GM23338 (cell line): ENCODE measurements at regions not wholly inside any gene's neighbourhood (a gene's known extent, or its start where the extent isn't known, plus 50 kb on each side); places are given as distances from the start of the nearest gene placed in this dataset.

Experiments used
- ATAC-seq: fragments of 200-7000 bp; cut with Tn5 transposase; 3 replicates; pipeline ENCODE4 v1.9.1; 2020
- DNase-seq: peaks from one replicate; pipeline ENCODE4 v3.0.0-alpha.2; 2015; ENCODE audit warnings: low spot score
- H2AFZ ChIP-seq: fragments of 200-600 bp; sonication (generic); 2 replicates; pipeline ENCODE4 v1.8.0; 2016; ENCODE audit warnings: antibody characterized with exemption, mild to moderate bottlenecking, moderate library complexity
- H3F3A ChIP-seq: fragments of 200-600 bp; sonication (generic); replicated peaks from 2 replicates; pipeline ENCODE4 v1.8.0; 2017; ENCODE audit warnings: antibody characterized with exemption, mixed run types, low read depth
- H3K27ac ChIP-seq: fragments of 200-600 bp; sonication (generic); 2 replicates; pipeline ENCODE4 v1.6.1; 2016; ENCODE audit warnings: low read depth
- H3K27me3 ChIP-seq: fragments of 200-600 bp; sonication (generic); 2 replicates; pipeline ENCODE4 v1.8.0; 2016; ENCODE audit warnings: mild to moderate bottlenecking, mixed run types, moderate library complexity; ENCODE audit not compliant: insufficient read depth
- H3K36me3 ChIP-seq: fragments of 200-600 bp; sonication (generic); 2 replicates; pipeline ENCODE4 v1.8.0; 2016; ENCODE audit warnings: mild to moderate bottlenecking; ENCODE audit not compliant: insufficient read depth
- H3K4me1 ChIP-seq: fragments of 200-600 bp; sonication (generic); 2 replicates; pipeline ENCODE4 v1.8.0; 2016; ENCODE audit warnings: mild to moderate bottlenecking, moderate library complexity; ENCODE audit not compliant: insufficient read depth
- H3K4me2 ChIP-seq: fragments of 200-600 bp; sonication (generic); 2 replicates; pipeline ENCODE4 v1.7.1; 2017; ENCODE audit warnings: mixed run types
- H3K4me3 ChIP-seq: fragments of 200-600 bp; sonication (generic); 2 replicates; pipeline ENCODE4 v1.6.1; 2016; ENCODE audit warnings: mixed run types
- H3K79me2 ChIP-seq: fragments of 200-600 bp; sonication (generic); replicated peaks from 2 replicates; pipeline ENCODE4 v1.8.0; 2017; ENCODE audit warnings: mild to moderate bottlenecking; ENCODE audit not compliant: insufficient read depth
- H3K9me2 ChIP-seq: fragments of 200-600 bp; sonication (generic); 2 replicates; pipeline ENCODE4 v1.8.0; 2017; ENCODE audit not compliant: insufficient read depth
- H4K20me1 ChIP-seq: fragments of 200-600 bp; sonication (generic); replicated peaks from 2 replicates; pipeline ENCODE4 v1.8.0; 2017; ENCODE audit warnings: mild to moderate bottlenecking; ENCODE audit not compliant: insufficient read depth
- H3K27ac Mint-ChIP-seq: 2 replicates; pipeline ENCODE4 v1.8.0; 2020; ENCODE audit warnings: inconsistent platforms, mild to moderate bottlenecking, moderate library complexity, mixed read lengths
- H3K27me3 Mint-ChIP-seq: 3 replicates; pipeline ENCODE4 v1.8.0; 2022; ENCODE audit warnings: low read depth, mild to moderate bottlenecking, moderate library complexity, mixed read lengths, inconsistent platforms; ENCODE audit not compliant: insufficient read depth, poor library complexity
- H3K36me3 Mint-ChIP-seq: 3 replicates; pipeline ENCODE4 v1.8.0; 2021; ENCODE audit warnings: low read depth, mild to moderate bottlenecking, inconsistent platforms, moderate library complexity, mixed read lengths
- H3K4me1 Mint-ChIP-seq: 3 replicates; pipeline ENCODE4 v1.8.0; 2020; ENCODE audit warnings: mild to moderate bottlenecking, inconsistent platforms, mixed read lengths
- H3K4me3 Mint-ChIP-seq: 3 replicates; pipeline ENCODE4 v1.8.0; 2021; ENCODE audit warnings: moderate library complexity, mild to moderate bottlenecking, inconsistent platforms, mixed read lengths
- H3K9me3 Mint-ChIP-seq: 3 replicates; pipeline ENCODE4 v1.8.0; 2020; ENCODE audit warnings: moderate library complexity, mild to moderate bottlenecking, inconsistent platforms, mixed read lengths
- CTCF ChIP-seq, 2 experiments: fragments of 200-600 bp in 1 of 2; sonication (generic) in 1 of 2; conservative IDR thresholded peaks; 2 replicates each; pipeline versions ENCODE4 v1.5.1 to v1.6.1; 2016 to 2017; ENCODE audit warnings: antibody characterized with exemption in 2 of 2, low read depth in 2 of 2, mild to moderate bottlenecking in 2 of 2, moderate library complexity in 1 of 2
- ETS1 ChIP-seq: IDR thresholded peaks from 2 replicates; pipeline ENCODE4 v1.6.1; 2016; ENCODE audit warnings: antibody characterized with exemption
- ZNF114 ChIP-seq: fragments of 250-450 bp; sonication (Bioruptor Pico); IDR thresholded peaks from 2 replicates; pipeline ENCODE4 v1.5.0; 2020; ENCODE audit warnings: mild to moderate bottlenecking, moderate library complexity
- ZNF462 ChIP-seq: fragments of 250-450 bp; sonication (Bioruptor Pico); IDR thresholded peaks from 2 replicates; pipeline ENCODE4 v1.5.0; 2020; ENCODE audit warnings: mild to moderate bottlenecking, moderate library complexity

- ATAC-seq: no peak
- peaks cover 23% of the 10 kb centered on the region; the same call in 2 of the 3 replicates for H3K9me3 Mint-ChIP-seq
- no peak overlapping the region for H3K4me3 ChIP-seq
- H2AFZ ChIP-seq: no peak overlapping the region
- H3K27me3 Mint-ChIP-seq: no peaks in the 10 kb centered on the region
- H3K27me3 ChIP-seq: no peaks in the 10 kb centered on the region
- no peak overlapping the region for H3K27ac ChIP-seq
- no peak overlapping the region for H3K4me2 ChIP-seq
- no peak overlapping the region for H3K27ac Mint-ChIP-seq
- peaks cover 7% of the 10 kb centered on the region; the same call in 2 of the 3 replicates for H3K4me1 Mint-ChIP-seq
- peaks cover 3% of the 10 kb centered on the region; the same call in 1 of the 2 replicates for H3K9me2 ChIP-seq
- no peak overlapping the region for H3K4me3 Mint-ChIP-seq
- no peaks in the 10 kb centered on the region for H3K36me3 ChIP-seq
- DNase-seq: no peak
- H3F3A ChIP-seq: no peaks in the 10 kb centered on the region
- no peaks in the 10 kb centered on the region for H4K20me1 ChIP-seq
- H3K36me3 Mint-ChIP-seq: peaks cover 4% of the 10 kb centered on the region; the same call in 1 of the 3 replicates
- no peaks in the 10 kb centered on the region for H3K79me2 ChIP-seq
- TF ChIP-seq ETS1 (no peak), ZNF114 (CRISPR knock-in tag) (no peak), ZNF462 (CRISPR knock-in tag) (no peak)
- no peaks in the 10 kb centered on the region for H3K4me1 ChIP-seq
Measured at GRCh38 chr2:162945785-162946184, 107.2 kb upstream of the KCNH7 start.

- no peaks in the 10 kb centered on the region for H3K4me1 ChIP-seq
- H3K4me2 ChIP-seq: no peak overlapping the region
- Mint-ChIP-seq H3K4me3 (no peak overlapping the region), H3K27me3 (peaks cover 2% of the 10 kb centered on the region), H3K27ac (no peak overlapping the region), H3K9me3 (peaks cover 18% of the 10 kb centered on the region; the same call in 2 of the 3 replicates), H3K36me3 (peaks cover 4% of the 10 kb centered on the region; the same call in 1 of the 3 replicates), H3K4me1 (no peaks in the 10 kb centered on the region)
- H3K79me2 ChIP-seq: no peaks in the 10 kb centered on the region
- no peaks in the 10 kb centered on the region for H3K9me2 ChIP-seq
- ATAC-seq: peak; percentile 91
- H3K27me3 ChIP-seq: no peaks in the 10 kb centered on the region
- peak; percentile 61 for DNase-seq
- no peak overlapping the region for H3K27ac ChIP-seq
- peak overlapping the region; percentile 83; the same call in 1 of the 2 replicates for H2AFZ ChIP-seq
- H3K4me3 ChIP-seq: no peak overlapping the region
- H4K20me1 ChIP-seq: no peaks in the 10 kb centered on the region
- TF ChIP-seq CTCF (conservative IDR thresholded peaks at IDR 0.05; ENCODE audit: low read depth in 2 of 2) (peak; percentile 40 to 60; a peak in 3 of 4 replicates), ZNF114 (CRISPR knock-in tag) (no peak)
- no peaks in the 10 kb centered on the region for H3K36me3 ChIP-seq
- no peaks in the 10 kb centered on the region for H3F3A ChIP-seq
Measured at GRCh38 chr2:162938387-162938786, 99.8 kb upstream of the KCNH7 start.
